ENCODE measurements at regions not wholly inside any gene's neighbourhood (a gene's known extent, or its start where the extent isn't known, plus 50 kb on each side); places are given as distances from the start of the nearest gene placed in this dataset.

DNA sequence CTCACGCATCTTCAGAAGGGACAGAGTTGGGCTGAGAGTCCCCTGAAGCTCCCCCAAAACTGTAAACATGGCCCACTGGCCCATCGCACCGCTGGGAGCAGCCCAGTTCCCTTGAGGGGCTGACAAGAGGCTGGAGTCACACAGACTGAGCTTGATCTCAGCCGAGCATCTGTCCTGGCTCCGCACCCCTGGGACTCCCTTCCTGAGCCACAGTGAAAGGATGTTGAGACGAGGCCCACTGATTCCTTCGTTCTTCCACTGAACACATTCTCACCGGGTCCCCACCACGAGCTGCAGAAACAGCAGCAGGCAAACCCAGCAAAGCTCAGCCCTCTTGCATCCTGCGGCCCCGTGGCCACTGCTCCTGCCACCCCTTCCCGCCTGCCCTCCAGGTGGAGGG is 145.9 kb upstream of the CIBAR2 start:
- Histone ChIP-seq H3K56ac (ENCODE audit: extremely low read depth, insufficient read depth, low read length) (no peak overlapping the region), H2AK5ac (ENCODE audit: low read depth, low read length) (no peak overlapping the region), H4K91ac (ENCODE audit: insufficient read depth, low read depth, low read length) (no peak overlapping the region), H3K9ac (ENCODE audit: low read depth, low read length) (no peak overlapping the region), H2AFZ (replicated peaks; ENCODE audit: low read length, poor library complexity) (no peak overlapping the region), H4K20me1 (ENCODE audit: insufficient read depth, low read length) (peaks cover 81% of the 10 kb centered on the region), H3K36me3 (ENCODE audit: control insufficient read depth, insufficient read depth, low read length) (no peaks in the 10 kb centered on the region), H3K18ac (ENCODE audit: low read depth, low read length) (no peak overlapping the region), H3K9me3 (ENCODE audit: control insufficient read depth, insufficient read depth, low read length) (no peaks in the 10 kb centered on the region), H2BK120ac (ENCODE audit: low read depth, low read length) (no peak overlapping the region), H2BK20ac (ENCODE audit: low read depth, low read length) (no peak overlapping the region), H3K4me1 (ENCODE audit: control insufficient read depth, insufficient read depth, low read length) (peaks cover 5% of the 10 kb centered on the region; the same call in 1 of the 2 replicates), H2BK15ac (ENCODE audit: low read depth, low read length) (no peak overlapping the region), H3K79me1 (ENCODE audit: low read depth in 1 of 2, low read length in 2 of 2) (peaks cover 31 to 70% of the 10 kb centered on the region in 2 experiments), H3K4ac (ENCODE audit: low read depth, low read length) (no peak overlapping the region), H3K4me2 (ENCODE audit: low read depth, low read length) (no peak overlapping the region), H4K5ac (ENCODE audit: low read depth, low read length) (no peak overlapping the region), H2AK9ac (replicated peaks; ENCODE audit: low read depth, low read length, poor library complexity) (no peak overlapping the region), H3K23ac (ENCODE audit: low read depth, low read length) (no peak overlapping the region), H3K4me3 (ENCODE audit: insufficient read depth, low read depth, low read length) (no peak overlapping the region), H3K9me1 (ENCODE audit: insufficient read depth, low read length) (no peaks in the 10 kb centered on the region), H3K14ac (replicated peaks; ENCODE audit: low read depth, low read length) (no peak overlapping the region), H3K27me3 (ENCODE audit: control insufficient read depth, insufficient read depth, low read length) (no peaks in the 10 kb centered on the region), H3K27ac (ENCODE audit: insufficient read depth, low read length) (no peak overlapping the region), H4K8ac (ENCODE audit: low read depth in 2 of 2, low read length in 2 of 2) (no peak overlapping the region), H2BK5ac (ENCODE audit: low read depth, low read length, poor library complexity, severe bottlenecking) (no peak overlapping the region)
- TF ChIP-seq MAZ (IDR thresholded peaks at IDR 0.05; ENCODE audit: borderline replicate concordance, low read depth, low read length) (no peak), POLR2A (IDR thresholded peaks at IDR 0.05; ENCODE audit: low read depth, low read length) (no peak), BHLHE40 (IDR thresholded peaks at IDR 0.05; ENCODE audit: low read depth, low read length) (no peak), RCOR1 (IDR thresholded peaks at IDR 0.05; ENCODE audit: insufficient replicate concordance, low read length) (no peak), CEBPB (IDR thresholded peaks at IDR 0.05; ENCODE audit: low read depth, low read length) (no peak), CHD1 (IDR thresholded peaks at IDR 0.05; ENCODE audit: low read depth, low read length) (no peak), MXI1 (IDR thresholded peaks at IDR 0.05; ENCODE audit: borderline replicate concordance, low read depth, low read length) (no peak), MAFK (IDR thresholded peaks at IDR 0.05; ENCODE audit: low read depth, low read length) (no peak), SMC3 (IDR thresholded peaks at IDR 0.05; ENCODE audit: low read depth, low read length) (no peak), FOS (IDR thresholded peaks at IDR 0.05; ENCODE audit: low read depth, low read length) (no peak), RFX5 (IDR thresholded peaks at IDR 0.05; ENCODE audit: low read depth, low read length) (no peak)
- TF ChIP-seq, protein P1, sequence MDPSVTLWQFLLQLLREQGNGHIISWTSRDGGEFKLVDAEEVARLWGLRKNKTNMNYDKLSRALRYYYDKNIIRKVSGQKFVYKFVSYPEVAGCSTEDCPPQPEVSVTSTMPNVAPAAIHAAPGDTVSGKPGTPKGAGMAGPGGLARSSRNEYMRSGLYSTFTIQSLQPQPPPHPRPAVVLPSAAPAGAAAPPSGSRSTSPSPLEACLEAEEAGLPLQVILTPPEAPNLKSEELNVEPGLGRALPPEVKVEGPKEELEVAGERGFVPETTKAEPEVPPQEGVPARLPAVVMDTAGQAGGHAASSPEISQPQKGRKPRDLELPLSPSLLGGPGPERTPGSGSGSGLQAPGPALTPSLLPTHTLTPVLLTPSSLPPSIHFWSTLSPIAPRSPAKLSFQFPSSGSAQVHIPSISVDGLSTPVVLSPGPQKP (IDR thresholded peaks at IDR 0.05; ENCODE audit: borderline replicate concordance, low read depth, low read length): no peak
- TF ChIP-seq, protein P2, sequence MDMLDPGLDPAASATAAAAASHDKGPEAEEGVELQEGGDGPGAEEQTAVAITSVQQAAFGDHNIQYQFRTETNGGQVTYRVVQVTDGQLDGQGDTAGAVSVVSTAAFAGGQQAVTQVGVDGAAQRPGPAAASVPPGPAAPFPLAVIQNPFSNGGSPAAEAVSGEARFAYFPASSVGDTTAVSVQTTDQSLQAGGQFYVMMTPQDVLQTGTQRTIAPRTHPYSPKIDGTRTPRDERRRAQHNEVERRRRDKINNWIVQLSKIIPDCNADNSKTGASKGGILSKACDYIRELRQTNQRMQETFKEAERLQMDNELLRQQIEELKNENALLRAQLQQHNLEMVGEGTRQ (IDR thresholded peaks at IDR 0.05; ENCODE audit: low read depth, low read length): no peak
- ChIA-PET CTCF (no interaction called here), POLR2A (ENCODE audit: unreplicated experiment) (no interaction called here)
- no TSS peak for BruUV-seq (replicated peaks)
- DNase-seq (no peak), ATAC-seq (ENCODE audit: low read depth) (no peak)
- intact Hi-C loops (cut with micrococcal nuclease) (no loop called here), in situ Hi-C loops (cut with MboI; ENCODE audit: low sequenced_read_pairs) (no loop called here), dilution Hi-C loops (cut with HindIII; ENCODE audit: low sequenced_read_pairs, unreplicated experiment) (no loop called here)
- 54% methylated on average over 4 of the region's 12 CpGs; no CpG with 5 or more reads in 1 of the 2 experiments for WGBS, 2 experiments (ENCODE audit: extremely low coverage in 2 of 2, insufficient read length in 1 of 2)

Measured in IMR-90 (cell line).